ENCODE measurements at regions not wholly inside any gene's neighbourhood (a gene's known extent, or its start where the extent isn't known, plus 50 kb on each side); places are given as distances from the start of the nearest gene placed in this dataset.

DNA sequence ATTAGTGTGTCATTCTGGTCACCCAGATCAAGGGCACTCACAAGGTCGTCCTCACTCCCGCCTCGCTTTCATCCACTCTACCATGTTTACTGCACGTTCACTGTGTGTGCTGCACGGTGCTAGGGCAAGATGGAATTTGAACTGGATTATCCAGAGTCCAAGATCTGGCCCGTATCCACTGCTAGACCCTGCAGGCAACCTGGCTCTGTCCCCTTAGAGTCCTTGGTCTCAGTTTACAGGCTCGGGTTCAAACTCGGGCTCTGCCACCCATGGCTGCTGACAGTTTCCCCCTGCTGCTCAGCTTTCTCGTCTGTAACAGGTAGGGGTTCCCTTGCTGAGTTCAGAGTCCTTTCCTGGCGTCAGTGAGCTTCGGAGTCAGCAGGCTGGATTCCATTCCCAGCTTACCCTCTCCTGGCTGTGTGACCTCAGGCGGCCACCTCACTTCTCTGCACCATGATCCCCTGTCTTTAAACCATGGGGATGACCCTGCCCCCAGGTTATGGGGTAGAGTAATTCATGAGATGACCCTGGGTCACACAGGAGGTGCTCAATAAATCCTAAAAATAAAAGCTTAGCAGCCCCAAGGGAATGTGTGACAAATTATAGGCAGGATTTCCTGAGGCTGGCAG is 79.6 kb upstream of the SLC6A6 start:
- H3K4me3 ChIP-seq (ENCODE audit: control insufficient read depth, low read depth, low read length), result no peak overlapping the region
- TF ChIP-seq, protein P1, sequence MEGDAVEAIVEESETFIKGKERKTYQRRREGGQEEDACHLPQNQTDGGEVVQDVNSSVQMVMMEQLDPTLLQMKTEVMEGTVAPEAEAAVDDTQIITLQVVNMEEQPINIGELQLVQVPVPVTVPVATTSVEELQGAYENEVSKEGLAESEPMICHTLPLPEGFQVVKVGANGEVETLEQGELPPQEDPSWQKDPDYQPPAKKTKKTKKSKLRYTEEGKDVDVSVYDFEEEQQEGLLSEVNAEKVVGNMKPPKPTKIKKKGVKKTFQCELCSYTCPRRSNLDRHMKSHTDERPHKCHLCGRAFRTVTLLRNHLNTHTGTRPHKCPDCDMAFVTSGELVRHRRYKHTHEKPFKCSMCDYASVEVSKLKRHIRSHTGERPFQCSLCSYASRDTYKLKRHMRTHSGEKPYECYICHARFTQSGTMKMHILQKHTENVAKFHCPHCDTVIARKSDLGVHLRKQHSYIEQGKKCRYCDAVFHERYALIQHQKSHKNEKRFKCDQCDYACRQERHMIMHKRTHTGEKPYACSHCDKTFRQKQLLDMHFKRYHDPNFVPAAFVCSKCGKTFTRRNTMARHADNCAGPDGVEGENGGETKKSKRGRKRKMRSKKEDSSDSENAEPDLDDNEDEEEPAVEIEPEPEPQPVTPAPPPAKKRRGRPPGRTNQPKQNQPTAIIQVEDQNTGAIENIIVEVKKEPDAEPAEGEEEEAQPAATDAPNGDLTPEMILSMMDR (conservative IDR thresholded peaks at IDR 0.05; ENCODE audit: control insufficient read depth, insufficient read depth, low read depth, low read length), result no peak
- DNase-seq (ENCODE audit: low read depth), result no peak

DNA sequence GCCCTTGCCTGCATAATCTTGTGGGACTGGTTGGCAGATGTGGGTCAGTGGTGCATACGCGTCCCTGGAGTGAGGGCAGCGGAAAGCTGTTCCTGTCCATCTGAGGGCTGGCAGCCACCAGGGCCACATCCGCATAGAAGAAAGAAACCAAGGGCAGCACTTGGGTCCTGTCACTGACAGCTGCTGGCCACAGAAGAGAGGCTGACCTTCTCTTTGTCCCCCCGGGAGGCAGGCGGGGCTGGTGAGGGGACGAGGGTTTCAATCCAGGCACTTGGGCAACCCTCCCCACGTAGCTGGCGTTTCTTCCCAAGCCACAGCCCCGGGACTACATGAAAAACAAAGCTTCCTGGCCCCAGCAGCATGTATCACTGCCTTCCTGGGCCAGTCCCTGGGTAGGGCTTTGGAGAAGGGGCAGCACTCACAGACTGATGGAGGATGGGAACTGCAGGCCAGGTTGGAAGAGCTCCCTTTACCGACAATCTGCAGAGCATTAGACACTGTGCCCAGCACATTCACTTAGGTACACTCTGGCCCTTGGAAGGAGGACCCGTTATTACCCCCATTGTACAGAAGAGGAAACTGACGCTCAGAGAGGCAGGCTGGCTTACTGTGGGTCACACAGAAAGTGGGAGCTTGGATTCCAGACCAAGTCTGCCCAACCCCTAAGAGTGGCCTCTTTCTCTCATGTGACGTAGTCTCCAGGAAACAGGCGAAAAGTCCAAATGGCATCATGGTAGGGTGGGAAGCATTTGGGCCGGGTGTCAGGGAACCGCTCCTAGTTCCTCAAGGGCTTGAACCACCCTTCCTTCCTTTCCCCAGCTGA is 78.8 kb upstream of the SLC6A6 start:
- TF ChIP-seq, protein P1 (conservative IDR thresholded peaks at IDR 0.05; ENCODE audit: control insufficient read depth, insufficient read depth, low read depth, low read length), result no peak
- no peak for DNase-seq (ENCODE audit: low read depth)

DNA sequence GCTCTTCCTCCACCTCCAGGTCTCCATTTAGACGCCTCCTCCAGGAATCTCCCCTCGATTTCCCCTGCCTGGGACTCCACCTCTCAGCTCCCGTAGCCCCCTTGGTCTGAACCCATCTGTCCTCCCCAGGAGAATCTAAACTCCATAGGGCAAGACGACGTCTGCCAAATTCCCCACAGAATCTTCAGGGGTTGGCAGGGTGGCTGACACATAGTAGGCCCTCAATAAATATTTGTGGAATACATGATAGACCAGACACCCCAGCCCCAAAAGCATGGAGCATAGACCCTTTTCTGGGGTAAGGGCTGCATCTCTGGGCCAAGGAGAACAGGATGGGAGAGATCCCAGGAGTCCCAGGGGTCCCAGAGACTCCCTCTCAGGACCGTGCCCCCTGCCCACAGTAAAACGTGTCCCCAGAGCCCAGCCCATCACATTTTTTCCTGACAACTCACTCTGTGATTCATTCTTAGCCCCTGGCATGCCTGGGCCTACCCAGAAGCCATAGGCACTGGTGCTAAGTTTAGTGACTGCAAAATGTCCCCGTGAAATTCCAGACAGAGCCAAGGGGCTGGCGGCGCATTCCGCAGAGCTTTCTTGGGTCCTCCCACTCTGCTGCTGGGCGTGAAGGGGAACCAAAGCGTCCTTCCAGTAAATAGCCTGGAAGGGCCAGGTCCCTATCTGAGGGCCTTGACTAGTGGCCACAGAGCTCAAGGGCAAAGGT is 78.0 kb upstream of the SLC6A6 start:
- no peak for DNase-seq (ENCODE audit: low read depth)
- TF ChIP-seq, protein P1 (conservative IDR thresholded peaks at IDR 0.05; ENCODE audit: control insufficient read depth, insufficient read depth, low read depth, low read length), result no peak
- no peak overlapping the region for H3K4me3 ChIP-seq (ENCODE audit: control insufficient read depth, low read depth, low read length)

More for the DNA sequence above, 78.8 kb upstream of the SLC6A6 start:
- no peak overlapping the region for H3K4me3 ChIP-seq (ENCODE audit: control insufficient read depth, low read depth, low read length)

DNA sequence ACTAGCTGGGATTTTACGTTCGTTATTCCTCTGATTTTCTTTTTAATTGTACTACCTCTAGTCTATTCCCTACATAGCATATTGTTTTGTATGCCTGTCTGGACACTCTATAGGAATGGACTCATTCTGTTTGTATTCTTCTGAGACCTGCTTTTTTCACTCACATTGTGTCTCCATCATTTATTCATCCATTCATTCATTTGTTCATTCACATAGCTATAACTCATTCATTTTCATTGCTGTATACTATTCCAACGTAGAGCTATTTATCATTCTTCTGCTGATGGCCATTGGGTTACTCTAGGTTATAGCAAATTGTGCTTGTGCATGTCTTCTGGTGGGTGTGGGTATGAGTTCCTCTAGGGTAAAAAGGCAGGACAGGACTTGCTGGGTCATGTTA is 74.0 kb upstream of the SLC6A6 start:
- H3K4me3 ChIP-seq (ENCODE audit: control insufficient read depth, low read depth, low read length), result no peak overlapping the region
- TF ChIP-seq, protein P1 (conservative IDR thresholded peaks at IDR 0.05; ENCODE audit: control insufficient read depth, insufficient read depth, low read depth, low read length), result no peak
- no peak for DNase-seq (ENCODE audit: low read depth)

DNA sequence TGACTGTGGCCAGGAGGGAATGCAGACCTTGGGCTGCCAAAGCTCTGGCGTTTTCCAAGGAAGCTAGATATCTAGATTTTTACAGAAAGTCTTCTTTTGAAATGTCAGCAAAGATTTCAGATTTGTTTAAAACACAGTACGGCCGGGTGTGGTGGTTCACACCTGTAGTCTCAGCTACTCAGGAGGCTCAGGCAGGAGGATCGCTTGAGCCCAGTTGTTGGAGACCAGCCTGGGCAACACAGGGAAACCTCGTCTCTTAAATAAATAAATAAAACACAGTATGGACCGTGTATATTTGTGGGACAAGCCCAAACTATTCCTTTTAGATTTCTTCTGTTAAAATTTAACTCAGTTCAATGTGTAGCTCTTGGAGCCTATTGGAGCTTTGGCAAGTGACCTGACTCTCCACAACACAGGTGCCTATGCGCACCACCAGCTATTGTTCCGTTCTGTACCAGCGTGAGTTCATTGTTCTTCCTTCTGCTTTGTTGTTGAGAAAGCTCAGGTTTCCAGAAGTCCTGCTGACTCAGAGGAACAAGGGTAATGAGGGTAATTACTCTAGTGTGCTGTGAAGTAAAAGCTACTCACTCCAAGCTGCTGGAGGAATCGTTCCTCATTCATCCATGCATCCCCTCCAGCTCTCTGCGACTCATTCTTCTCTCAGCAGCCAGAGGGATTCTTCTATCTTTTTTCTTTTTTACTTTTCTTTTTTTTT is 73.1 kb upstream of the SLC6A6 start:
- TF ChIP-seq, protein P1 (conservative IDR thresholded peaks at IDR 0.05; ENCODE audit: control insufficient read depth, insufficient read depth, low read depth, low read length), result no peak
- peak; percentile 35 for DNase-seq (ENCODE audit: low read depth)
- H3K4me3 ChIP-seq (ENCODE audit: control insufficient read depth, low read depth, low read length), result no peak overlapping the region

DNA sequence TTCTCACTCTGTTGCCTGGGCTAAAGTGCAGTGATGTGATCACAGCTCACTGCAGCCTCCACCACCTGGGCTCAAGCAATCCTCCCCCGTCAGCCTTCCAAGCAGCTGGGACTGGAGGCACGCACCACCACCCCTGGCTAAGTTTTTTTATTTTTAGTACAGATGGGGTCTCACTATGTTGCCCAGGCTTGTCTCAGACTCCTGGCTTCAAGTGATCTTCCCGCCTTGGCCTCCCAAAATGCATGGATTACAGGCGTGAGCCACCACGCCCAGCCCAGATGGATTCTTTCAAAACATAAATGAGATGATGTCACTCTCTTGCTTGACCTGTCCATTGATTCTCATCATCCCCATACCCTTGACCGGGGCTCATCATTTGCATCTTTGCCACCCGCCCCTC is 72.6 kb upstream of the SLC6A6 start:
- DNase-seq (ENCODE audit: low read depth), result no peak
- H3K4me3 ChIP-seq (ENCODE audit: control insufficient read depth, low read depth, low read length), result no peak overlapping the region
- TF ChIP-seq, protein P1 (conservative IDR thresholded peaks at IDR 0.05; ENCODE audit: control insufficient read depth, insufficient read depth, low read depth, low read length), result no peak
